Esophagus squamous epithelium (tissue), 5 donors: ENCODE measurements at regions not wholly inside any gene's neighbourhood (a gene's known extent, or its start where the extent isn't known, plus 50 kb on each side); places are given as distances from the start of the nearest gene placed in this dataset.

ENCODE experiments used
- DNase-seq: peaks from one replicate; lab custom pipeline; 2025; lab: John Stamatoyannopoulos, UW
- H3K27ac ChIP-seq, 4 donors: fragments of 200-600 bp; sonication (generic); one replicate each; pipeline ENCODE4 v1.5.1; 2016 to 2019; ENCODE audit warnings: mild to moderate bottlenecking in 1 of 4
- H3K27me3 ChIP-seq, 4 donors: fragments of 200-600 bp; sonication (generic); 1 replicate in 3 of 4; 2 replicates in 1 of 4; pipeline versions ENCODE4 v1.5.1 to v1.6.0; 2017 to 2021; ENCODE audit warnings: antibody characterized with exemption in 1 of 4
- H3K36me3 ChIP-seq, 3 donors: fragments of 200-600 bp; sonication (generic); one replicate each; pipeline ENCODE4 v1.5.1; 2016 to 2019
- H3K4me1 ChIP-seq, 3 donors: fragments of 200-600 bp; sonication (generic); one replicate each; pipeline ENCODE4 v1.5.1; 2017 to 2019
- H3K4me3 ChIP-seq, 4 donors: fragments of 200-600 bp; sonication (generic); 1 replicate in 3 of 4; 2 replicates in 1 of 4; pipeline ENCODE4 v1.5.1; 2016 to 2019; ENCODE audit warnings: mild to moderate bottlenecking in 2 of 4, moderate library complexity in 1 of 4
- H3K9me3 ChIP-seq, 3 donors: fragments of 200-600 bp; sonication (generic); one replicate each; pipeline ENCODE4 v1.5.1; 2016 to 2019
- CTCF ChIP-seq, 6 experiments: fragments of 450-650 bp in 4 of 6; fragments of 200-600 bp in 2 of 6; sonication (generic) in 2 of 6; IDR thresholded peaks; one replicate each; pipeline ENCODE4 v1.5.1; 2016 to 2019; ENCODE audit warnings: antibody characterized with exemption in 6 of 6, mild to moderate bottlenecking in 4 of 6, moderate library complexity in 4 of 6
- POLR2A ChIP-seq, 4 donors: fragments of 450-650 bp; IDR thresholded peaks; one replicate each; pipeline ENCODE4 v1.6.1; 2017; ENCODE audit warnings: antibody characterized with exemption in 4 of 4, mild to moderate bottlenecking in 4 of 4, moderate library complexity in 3 of 4
- WGBS, 2 donors: methylation state at CpG; one replicate each; pipeline ENCODE4 v1.1.5; 2018; 5-methylcytosine and 5-hydroxymethylcytosine counted together
- intact Hi-C: fragments of 100-400 bp; cut with DNase I; formaldehyde crosslinking; loops from one replicate; pipeline ENCODE4 v1.15.0; 2022
- donor health status: DM: yes; HTN: yes; CAD: no.

GRCh38 chr14:34093883-34094282 is 143.0 kb upstream of the EGLN3 start:
- TF ChIP-seq POLR2A (IDR thresholded peaks at IDR 0.05) (no peak), CTCF (IDR thresholded peaks at IDR 0.05) (no peak)
- Histone ChIP-seq H3K4me3 (no peak overlapping the region), H3K36me3 (no peaks in the 10 kb centered on the region), H3K9me3 (no peaks in the 10 kb centered on the region), H3K27ac (no peak overlapping the region), H3K27me3 (peaks cover 0 to 5% (median 0%) of the 10 kb centered on the region in 4 donors), H3K4me1 (peaks cover 0 to 11% (median 0%) of the 10 kb centered on the region in 3 donors)
- WGBS, 2 donors = 76 to 85% methylated on average over 3 of the region's 3 CpGs
- intact Hi-C loops = no loop called here
- DNase-seq = no peak

DNA sequence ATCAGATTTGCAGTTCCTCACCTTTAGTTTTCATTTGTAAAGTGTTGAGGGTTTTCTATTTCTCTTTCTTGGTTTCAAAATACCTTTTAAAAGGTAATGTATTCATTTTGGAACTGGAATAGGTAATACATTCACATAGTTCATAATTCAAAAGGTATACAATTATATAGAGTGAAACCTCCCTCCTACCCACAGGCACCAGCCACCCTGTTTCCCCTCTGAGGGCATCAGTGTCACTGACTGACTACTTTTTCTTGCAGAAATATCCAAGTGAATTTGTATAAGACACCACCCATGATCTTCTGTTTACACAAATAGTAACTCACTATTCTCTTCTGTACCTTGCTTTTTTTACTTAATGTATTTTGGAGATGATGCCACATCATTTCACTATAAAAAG is 139.6 kb upstream of the EGLN3 start:
- Histone ChIP-seq H3K4me3 (no peak overlapping the region), H3K27me3 (peaks cover 0 to 33% (median 0%) of the 10 kb centered on the region in 4 donors), H3K27ac (no peak overlapping the region), H3K4me1 (no peaks in the 10 kb centered on the region), H3K9me3 (no peaks in the 10 kb centered on the region), H3K36me3 (no peaks in the 10 kb centered on the region)
- DNase-seq = no peak
- TF ChIP-seq POLR2A (IDR thresholded peaks at IDR 0.05) (no peak), CTCF (IDR thresholded peaks at IDR 0.05) (no peak)
- intact Hi-C loops = no loop called here

DNA sequence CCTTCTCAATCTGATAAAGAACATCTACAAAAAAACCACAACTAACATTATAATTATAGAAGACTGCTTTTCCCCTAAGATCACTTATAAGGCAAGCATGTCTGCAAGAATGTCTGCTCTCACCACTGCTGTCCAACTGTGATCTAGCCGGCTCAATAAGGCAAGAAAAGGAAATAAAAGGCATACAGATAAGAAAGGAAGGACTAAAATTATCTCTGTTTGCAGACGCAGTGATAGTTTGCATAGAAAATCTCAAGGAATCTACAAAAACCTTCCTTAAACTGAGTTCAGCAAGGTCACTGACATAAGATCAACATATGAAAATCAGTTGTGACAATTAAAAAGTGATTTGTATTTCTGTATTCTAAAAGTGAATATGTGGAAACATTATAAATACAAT is 138.0 kb upstream of the EGLN3 start:
- H3K36me3 ChIP-seq = no peaks in the 10 kb centered on the region
- H3K27ac ChIP-seq = no peak overlapping the region
- TF ChIP-seq CTCF (IDR thresholded peaks at IDR 0.05) (no peak), POLR2A (IDR thresholded peaks at IDR 0.05) (no peak)
- WGBS, 2 donors = 68 to 73% methylated on average over 2 of the region's 2 CpGs
- intact Hi-C loops = no loop called here
- H3K27me3 ChIP-seq = peaks cover 0 to 41% (median 0%) of the 10 kb centered on the region in 4 donors
- peaks cover 0 to 9% (median 0%) of the 10 kb centered on the region in 3 donors for H3K4me1 ChIP-seq
- H3K9me3 ChIP-seq = no peaks in the 10 kb centered on the region
- H3K4me3 ChIP-seq = no peak overlapping the region
- no peak for DNase-seq

DNA sequence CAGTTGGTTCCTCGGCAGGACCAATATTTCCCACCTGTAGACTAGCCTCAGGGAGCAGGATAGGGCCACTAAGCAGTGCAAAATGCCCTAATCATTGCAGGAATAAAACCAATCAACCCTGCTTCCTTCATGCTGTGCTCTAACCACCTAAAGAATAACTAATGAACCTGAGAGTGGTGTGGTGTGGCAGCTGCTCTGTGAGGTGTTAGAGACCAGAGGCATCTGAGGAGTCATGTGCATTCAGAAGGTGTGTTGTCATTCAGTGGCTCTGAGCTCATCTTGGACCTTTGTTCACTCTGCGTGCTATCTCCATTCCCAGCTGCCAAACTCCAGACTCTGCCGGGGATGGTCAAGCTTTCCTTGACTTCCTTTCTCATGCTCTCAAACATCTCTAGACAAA is 136.7 kb upstream of the EGLN3 start:
- TF ChIP-seq POLR2A (IDR thresholded peaks at IDR 0.05) (no peak), CTCF (IDR thresholded peaks at IDR 0.05) (no peak)
- Histone ChIP-seq H3K9me3 (no peaks in the 10 kb centered on the region), H3K27me3 (peaks cover 0 to 48% (median 0%) of the 10 kb centered on the region in 4 donors), H3K36me3 (no peaks in the 10 kb centered on the region), H3K4me3 (no peak overlapping the region), H3K27ac (no peak overlapping the region), H3K4me1 (peaks cover 0 to 9% (median 0%) of the 10 kb centered on the region in 3 donors)
- intact Hi-C loops = no loop called here
- no peak for DNase-seq
- 91 to 96% methylated on average over 3 of the region's 3 CpGs for WGBS, 2 donors

DNA sequence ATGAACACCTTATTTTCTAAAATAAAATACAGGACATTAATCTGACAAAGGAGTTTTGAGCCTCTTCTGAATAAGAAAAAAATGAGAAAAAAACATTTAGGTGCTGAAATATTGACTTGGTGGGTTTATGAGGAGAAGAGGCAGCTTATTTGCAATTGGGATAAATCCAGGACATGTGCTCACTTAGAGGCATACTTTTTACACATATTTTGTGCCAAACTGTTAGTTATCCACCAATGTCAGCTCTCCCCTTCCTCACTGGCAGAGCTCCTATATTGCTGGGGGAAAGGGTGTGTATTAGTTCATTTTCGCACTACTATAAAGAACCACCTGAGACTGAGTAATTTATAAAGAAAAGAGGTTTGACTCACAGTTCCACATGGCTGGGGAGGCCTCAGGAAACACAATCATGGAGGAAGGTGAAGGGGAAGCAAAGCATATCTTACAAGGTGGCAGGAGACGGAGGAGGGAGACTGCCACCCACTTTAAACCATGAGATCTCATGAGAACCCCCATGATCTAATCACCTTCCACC is 135.4 kb upstream of the EGLN3 start:
- intact Hi-C loops = no loop called here
- peaks cover 0 to 21% (median 9%) of the 10 kb centered on the region in 3 donors for H3K4me1 ChIP-seq

More for the DNA sequence above, 135.4 kb upstream of the EGLN3 start:
- TF ChIP-seq CTCF (IDR thresholded peaks at IDR 0.05) (no peak), POLR2A (IDR thresholded peaks at IDR 0.05) (no peak)
- WGBS, 2 donors = 66 to 79% methylated on average over 2 of the region's 2 CpGs
- no peak overlapping the region for H3K4me3 ChIP-seq
- no peak overlapping the region for H3K27ac ChIP-seq
- H3K9me3 ChIP-seq = no peaks in the 10 kb centered on the region
- DNase-seq = no peak
- H3K36me3 ChIP-seq = no peaks in the 10 kb centered on the region
- H3K27me3 ChIP-seq = peaks cover 0 to 50% (median 0%) of the 10 kb centered on the region in 4 donors
